ENCODE measurements at regions not wholly inside any gene's neighbourhood (a gene's known extent, or its start where the extent isn't known, plus 50 kb on each side); places are given as distances from the start of the nearest gene placed in this dataset.

GRCh38 chr12:30100741-30101140 is 317.0 kb upstream of the TMTC1 start:
- Histone ChIP-seq H3K4me1 (peaks cover 0 to 4% (median 0%) of the 10 kb centered on the region in 4 donors), H3K27ac (no peak overlapping the region), H3K27me3 (no peaks in the 10 kb centered on the region), H3K4me3 (no peak overlapping the region), H3K36me3 (no peaks in the 10 kb centered on the region), H3K9me3 (peaks cover 0 to 6% (median 0%) of the 10 kb centered on the region in 3 donors)
- intact Hi-C loops (cut with DNase I; ENCODE audit: low total_unique reads): no loop called here
- TF ChIP-seq, protein P1, sequence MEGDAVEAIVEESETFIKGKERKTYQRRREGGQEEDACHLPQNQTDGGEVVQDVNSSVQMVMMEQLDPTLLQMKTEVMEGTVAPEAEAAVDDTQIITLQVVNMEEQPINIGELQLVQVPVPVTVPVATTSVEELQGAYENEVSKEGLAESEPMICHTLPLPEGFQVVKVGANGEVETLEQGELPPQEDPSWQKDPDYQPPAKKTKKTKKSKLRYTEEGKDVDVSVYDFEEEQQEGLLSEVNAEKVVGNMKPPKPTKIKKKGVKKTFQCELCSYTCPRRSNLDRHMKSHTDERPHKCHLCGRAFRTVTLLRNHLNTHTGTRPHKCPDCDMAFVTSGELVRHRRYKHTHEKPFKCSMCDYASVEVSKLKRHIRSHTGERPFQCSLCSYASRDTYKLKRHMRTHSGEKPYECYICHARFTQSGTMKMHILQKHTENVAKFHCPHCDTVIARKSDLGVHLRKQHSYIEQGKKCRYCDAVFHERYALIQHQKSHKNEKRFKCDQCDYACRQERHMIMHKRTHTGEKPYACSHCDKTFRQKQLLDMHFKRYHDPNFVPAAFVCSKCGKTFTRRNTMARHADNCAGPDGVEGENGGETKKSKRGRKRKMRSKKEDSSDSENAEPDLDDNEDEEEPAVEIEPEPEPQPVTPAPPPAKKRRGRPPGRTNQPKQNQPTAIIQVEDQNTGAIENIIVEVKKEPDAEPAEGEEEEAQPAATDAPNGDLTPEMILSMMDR (IDR thresholded peaks at IDR 0.05): no peak
- no peak for DNase-seq

- intact Hi-C loops (cut with DNase I; ENCODE audit: low total_unique reads): no loop called here
- no peak for DNase-seq
- H3K4me3 ChIP-seq: no peak overlapping the region
- H3K27me3 ChIP-seq: no peaks in the 10 kb centered on the region
- TF ChIP-seq, protein P1 (IDR thresholded peaks at IDR 0.05): no peak
- H3K27ac ChIP-seq: no peak overlapping the region
- H3K36me3 ChIP-seq: no peaks in the 10 kb centered on the region
- no peaks in the 10 kb centered on the region for H3K4me1 ChIP-seq
- H3K9me3 ChIP-seq: peaks cover 0 to 6% (median 0%) of the 10 kb centered on the region in 3 donors
These were observed 314.9 kb upstream of the TMTC1 start for GRCh38 chr12:30098677-30099076.

DNA sequence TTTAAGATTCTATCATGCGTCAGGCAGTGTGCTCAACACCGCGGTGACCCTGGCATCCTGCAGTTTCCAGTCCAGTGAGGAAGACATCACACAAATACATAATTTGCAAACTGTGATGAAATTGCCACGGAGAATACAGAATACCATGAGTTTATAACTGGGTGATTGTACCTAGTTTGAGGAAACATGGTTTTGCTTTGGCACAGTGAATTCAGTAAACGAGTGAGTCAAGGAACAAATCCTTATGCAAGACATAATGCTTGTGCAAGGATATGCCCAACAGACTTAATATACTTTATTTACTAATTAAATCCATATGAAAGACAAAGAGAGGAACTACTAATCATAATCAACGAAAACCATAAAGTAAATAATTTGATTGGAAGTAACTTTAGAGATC is 311.8 kb upstream of the TMTC1 start:
- TF ChIP-seq, protein P1 (IDR thresholded peaks at IDR 0.05): no peak

GRCh38 chr12:30092983-30093617 is 309.4 kb upstream of the TMTC1 start:
- Histone ChIP-seq H3K36me3 (no peaks in the 10 kb centered on the region), H3K27me3 (no peaks in the 10 kb centered on the region), H3K4me3 (no peak overlapping the region), H3K4me1 (no peaks in the 10 kb centered on the region), H3K27ac (no peak overlapping the region), H3K9me3 (no peaks in the 10 kb centered on the region)
- TF ChIP-seq, protein P1 (IDR thresholded peaks at IDR 0.05): no peak
- DNase-seq: no peak
- intact Hi-C loops (cut with DNase I; ENCODE audit: low total_unique reads): no loop called here

More for the DNA sequence above, 311.8 kb upstream of the TMTC1 start:
- no peak overlapping the region for H3K4me3 ChIP-seq
- H3K27ac ChIP-seq: no peak overlapping the region
- H3K36me3 ChIP-seq: no peaks in the 10 kb centered on the region
- no peak for DNase-seq
- H3K4me1 ChIP-seq: no peaks in the 10 kb centered on the region
- no peaks in the 10 kb centered on the region for H3K27me3 ChIP-seq
- intact Hi-C loops (cut with DNase I; ENCODE audit: low total_unique reads): no loop called here
- H3K9me3 ChIP-seq: no peaks in the 10 kb centered on the region

DNA sequence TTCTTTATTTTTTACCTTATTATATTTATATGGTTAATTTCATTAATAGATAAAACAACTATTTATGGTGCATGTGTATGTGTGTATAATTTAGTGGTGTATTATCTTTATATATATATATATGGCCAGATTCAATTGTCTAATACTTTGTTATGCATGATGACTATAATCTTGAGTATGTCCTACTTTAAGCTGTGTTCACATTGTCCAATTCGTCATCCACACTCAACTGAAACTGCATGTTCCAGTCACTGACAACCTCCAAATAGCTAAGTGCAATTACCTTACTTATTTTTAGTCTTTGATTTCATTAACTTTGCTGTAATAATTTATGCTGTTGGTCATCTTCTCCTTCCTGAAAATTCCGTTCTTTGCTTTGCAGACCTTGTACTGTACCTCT is 306.5 kb upstream of the TMTC1 start:
- intact Hi-C loops (cut with DNase I; ENCODE audit: low total_unique reads): no loop called here
- TF ChIP-seq, protein P1 (IDR thresholded peaks at IDR 0.05): no peak

More for the DNA sequence above, 306.5 kb upstream of the TMTC1 start:
- Histone ChIP-seq H3K27ac (no peak overlapping the region), H3K4me1 (peaks cover 0 to 4% (median 0%) of the 10 kb centered on the region in 4 donors), H3K27me3 (no peaks in the 10 kb centered on the region), H3K4me3 (no peak overlapping the region), H3K9me3 (no peaks in the 10 kb centered on the region), H3K36me3 (no peaks in the 10 kb centered on the region)
- no peak for DNase-seq
